ENCODE measurements at regions not wholly inside any gene's neighbourhood (a gene's known extent, or its start where the extent isn't known, plus 50 kb on each side); places are given as distances from the start of the nearest gene placed in this dataset.

DNA sequence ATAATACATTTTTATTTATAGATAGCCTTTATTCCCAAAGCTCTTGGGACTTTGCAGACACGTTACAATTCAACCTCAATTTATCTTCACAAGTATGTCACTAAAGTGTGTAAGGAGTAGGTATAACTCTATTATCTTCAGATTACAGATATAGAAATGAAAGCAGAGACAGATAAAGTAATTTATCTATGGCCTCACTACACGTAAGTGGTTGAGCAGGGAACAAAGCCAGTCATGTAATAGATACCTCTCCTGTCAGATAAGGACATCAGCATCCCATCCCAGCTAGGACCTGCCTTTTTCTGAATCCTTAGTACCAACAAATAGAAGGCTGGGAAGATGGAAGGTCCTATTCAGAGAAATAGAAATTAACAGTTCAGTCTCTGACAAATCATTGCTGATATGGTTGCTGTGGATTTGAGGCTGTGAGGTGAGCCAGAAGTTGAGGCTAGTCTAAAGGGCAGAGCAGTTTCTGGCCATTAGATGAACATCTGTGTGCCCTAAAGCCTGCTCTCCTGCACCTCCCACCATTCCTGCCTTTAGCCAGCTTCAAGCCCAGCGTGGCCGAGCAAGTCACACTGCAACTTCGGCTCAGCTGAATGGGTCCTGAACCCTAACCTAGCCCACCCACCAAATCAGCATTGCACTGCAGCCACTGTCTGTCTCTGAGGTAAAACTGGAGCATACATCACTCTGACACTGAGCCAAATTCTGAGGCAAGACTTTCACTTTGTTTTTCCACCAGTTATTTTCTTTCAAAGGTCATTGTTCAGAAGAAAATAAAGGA, 71.1 kb upstream of the PLEKHA5 start:
- TF ChIP-seq CEBPB (IDR thresholded peaks at IDR 0.05): no peak
- TF ChIP-seq FOXM1 (IDR thresholded peaks at IDR 0.05; ENCODE audit: borderline replicate concordance, low read depth): no peak
- no peak for TF ChIP-seq RAD21 (IDR thresholded peaks at IDR 0.05; ENCODE audit: low read depth)
- no peak for TF ChIP-seq YY1 (IDR thresholded peaks at IDR 0.05; ENCODE audit: low read depth)
- TF ChIP-seq, protein P1, sequence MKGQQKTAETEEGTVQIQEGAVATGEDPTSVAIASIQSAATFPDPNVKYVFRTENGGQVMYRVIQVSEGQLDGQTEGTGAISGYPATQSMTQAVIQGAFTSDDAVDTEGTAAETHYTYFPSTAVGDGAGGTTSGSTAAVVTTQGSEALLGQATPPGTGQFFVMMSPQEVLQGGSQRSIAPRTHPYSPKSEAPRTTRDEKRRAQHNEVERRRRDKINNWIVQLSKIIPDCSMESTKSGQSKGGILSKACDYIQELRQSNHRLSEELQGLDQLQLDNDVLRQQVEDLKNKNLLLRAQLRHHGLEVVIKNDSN (IDR thresholded peaks at IDR 0.05): no peak
- no peak for TF ChIP-seq TCF12 (IDR thresholded peaks at IDR 0.05; ENCODE audit: low read depth)
- TF ChIP-seq EGR1 (IDR thresholded peaks at IDR 0.05): no peak
- no peak for TF ChIP-seq CREB1 (IDR thresholded peaks at IDR 0.05; ENCODE audit: low read depth)

DNA sequence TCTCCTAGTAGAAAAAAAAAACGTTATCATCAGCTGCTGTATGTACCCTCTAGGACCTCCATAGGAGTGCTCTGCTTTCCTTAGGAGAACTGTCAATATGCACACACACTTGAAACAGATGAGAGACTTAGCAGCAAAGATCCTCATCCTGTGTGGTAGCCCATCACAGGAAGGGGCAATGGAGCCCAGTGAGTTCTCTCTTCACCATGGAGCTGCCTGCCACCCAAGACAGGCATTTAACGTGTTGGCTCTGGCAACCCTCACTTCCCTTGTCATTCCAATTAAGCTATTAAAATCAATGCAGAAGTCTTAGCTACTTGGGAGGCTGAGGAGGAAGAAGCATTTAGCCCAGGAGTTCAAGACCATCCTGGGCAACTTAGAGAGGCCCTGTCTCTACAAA, 64.8 kb upstream of the PLEKHA5 start:
- no peak for TF ChIP-seq EGR1 (IDR thresholded peaks at IDR 0.05)
- no peak for TF ChIP-seq NFIC (IDR thresholded peaks at IDR 0.05)
- TF ChIP-seq RAD21 (IDR thresholded peaks at IDR 0.05; ENCODE audit: low read depth): no peak

DNA sequence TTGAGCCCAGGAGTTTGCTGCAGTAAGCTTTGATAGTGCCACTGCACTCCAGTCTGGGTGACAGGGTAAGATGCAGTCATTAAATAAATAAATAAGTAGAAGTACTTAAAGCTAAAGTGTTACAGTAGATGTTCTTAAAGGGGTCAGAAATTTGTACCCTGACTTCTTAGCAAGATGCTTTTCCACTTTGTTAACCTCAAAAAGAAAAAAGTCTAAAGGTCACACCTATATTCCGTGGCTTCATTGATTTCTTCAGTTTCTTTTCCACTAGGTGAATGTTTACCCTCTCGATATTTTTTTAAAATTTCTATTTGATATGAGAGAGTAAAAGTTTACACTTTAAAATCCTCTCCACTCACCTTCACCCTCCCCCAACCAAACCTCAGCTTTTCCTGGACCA, 64.3 kb upstream of the PLEKHA5 start:
- TF ChIP-seq TCF12 (IDR thresholded peaks at IDR 0.05; ENCODE audit: low read depth) (no peak), TAF1 (IDR thresholded peaks at IDR 0.05; ENCODE audit: low read depth) (no peak), YY1 (IDR thresholded peaks at IDR 0.05; ENCODE audit: low read depth) (no peak), CEBPB (IDR thresholded peaks at IDR 0.05) (no peak), NFIC (IDR thresholded peaks at IDR 0.05) (no peak), FOXM1 (IDR thresholded peaks at IDR 0.05; ENCODE audit: borderline replicate concordance, low read depth) (no peak), MAX (IDR thresholded peaks at IDR 0.05) (no peak), EP300 (IDR thresholded peaks at IDR 0.05; ENCODE audit: borderline replicate concordance) (no peak), RAD21 (IDR thresholded peaks at IDR 0.05; ENCODE audit: low read depth) (no peak), EGR1 (IDR thresholded peaks at IDR 0.05) (no peak), ZBTB7A (IDR thresholded peaks at IDR 0.05; ENCODE audit: low read depth) (no peak), TEAD4 (IDR thresholded peaks at IDR 0.05) (no peak), CREB1 (IDR thresholded peaks at IDR 0.05; ENCODE audit: low read depth) (no peak)
- TF ChIP-seq, protein P2, sequence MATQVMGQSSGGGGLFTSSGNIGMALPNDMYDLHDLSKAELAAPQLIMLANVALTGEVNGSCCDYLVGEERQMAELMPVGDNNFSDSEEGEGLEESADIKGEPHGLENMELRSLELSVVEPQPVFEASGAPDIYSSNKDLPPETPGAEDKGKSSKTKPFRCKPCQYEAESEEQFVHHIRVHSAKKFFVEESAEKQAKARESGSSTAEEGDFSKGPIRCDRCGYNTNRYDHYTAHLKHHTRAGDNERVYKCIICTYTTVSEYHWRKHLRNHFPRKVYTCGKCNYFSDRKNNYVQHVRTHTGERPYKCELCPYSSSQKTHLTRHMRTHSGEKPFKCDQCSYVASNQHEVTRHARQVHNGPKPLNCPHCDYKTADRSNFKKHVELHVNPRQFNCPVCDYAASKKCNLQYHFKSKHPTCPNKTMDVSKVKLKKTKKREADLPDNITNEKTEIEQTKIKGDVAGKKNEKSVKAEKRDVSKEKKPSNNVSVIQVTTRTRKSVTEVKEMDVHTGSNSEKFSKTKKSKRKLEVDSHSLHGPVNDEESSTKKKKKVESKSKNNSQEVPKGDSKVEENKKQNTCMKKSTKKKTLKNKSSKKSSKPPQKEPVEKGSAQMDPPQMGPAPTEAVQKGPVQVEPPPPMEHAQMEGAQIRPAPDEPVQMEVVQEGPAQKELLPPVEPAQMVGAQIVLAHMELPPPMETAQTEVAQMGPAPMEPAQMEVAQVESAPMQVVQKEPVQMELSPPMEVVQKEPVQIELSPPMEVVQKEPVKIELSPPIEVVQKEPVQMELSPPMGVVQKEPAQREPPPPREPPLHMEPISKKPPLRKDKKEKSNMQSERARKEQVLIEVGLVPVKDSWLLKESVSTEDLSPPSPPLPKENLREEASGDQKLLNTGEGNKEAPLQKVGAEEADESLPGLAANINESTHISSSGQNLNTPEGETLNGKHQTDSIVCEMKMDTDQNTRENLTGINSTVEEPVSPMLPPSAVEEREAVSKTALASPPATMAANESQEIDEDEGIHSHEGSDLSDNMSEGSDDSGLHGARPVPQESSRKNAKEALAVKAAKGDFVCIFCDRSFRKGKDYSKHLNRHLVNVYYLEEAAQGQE (IDR thresholded peaks at IDR 0.05; ENCODE audit: low read depth): no peak
- TF ChIP-seq, protein P1 (IDR thresholded peaks at IDR 0.05): no peak

DNA sequence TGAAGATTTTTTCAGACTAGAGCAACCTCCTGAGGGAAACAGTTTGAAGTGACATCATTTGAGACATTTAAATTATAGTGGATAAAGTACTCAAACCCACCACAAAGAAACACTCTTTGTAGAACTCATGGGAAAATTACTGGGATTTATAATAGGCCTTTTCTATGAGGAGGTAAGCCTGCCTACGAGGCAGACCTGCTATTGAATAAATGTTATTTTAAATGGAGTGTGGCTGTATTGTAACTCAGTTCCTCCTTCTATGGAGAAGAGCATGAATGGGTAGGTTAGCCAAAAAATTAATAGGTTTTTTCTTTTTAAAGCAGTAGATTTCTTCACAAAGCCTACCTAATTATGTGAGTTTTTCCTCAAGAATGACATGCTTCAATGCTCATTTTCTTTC, 63.7 kb upstream of the PLEKHA5 start:
- TF ChIP-seq, protein P1 (IDR thresholded peaks at IDR 0.05): no peak
- TF ChIP-seq EP300 (IDR thresholded peaks at IDR 0.05; ENCODE audit: borderline replicate concordance) (no peak), TCF12 (IDR thresholded peaks at IDR 0.05; ENCODE audit: low read depth) (no peak), TAF1 (IDR thresholded peaks at IDR 0.05; ENCODE audit: low read depth) (no peak), EGR1 (IDR thresholded peaks at IDR 0.05) (no peak), NFIC (IDR thresholded peaks at IDR 0.05) (no peak), CREB1 (IDR thresholded peaks at IDR 0.05; ENCODE audit: low read depth) (no peak), YY1 (IDR thresholded peaks at IDR 0.05; ENCODE audit: low read depth) (no peak), RAD21 (IDR thresholded peaks at IDR 0.05; ENCODE audit: low read depth) (no peak), ZBTB7A (IDR thresholded peaks at IDR 0.05; ENCODE audit: low read depth) (no peak), MAX (IDR thresholded peaks at IDR 0.05) (no peak), CEBPB (IDR thresholded peaks at IDR 0.05) (no peak), TEAD4 (IDR thresholded peaks at IDR 0.05) (no peak), FOXM1 (IDR thresholded peaks at IDR 0.05; ENCODE audit: borderline replicate concordance, low read depth) (no peak)
- TF ChIP-seq, protein P2 (IDR thresholded peaks at IDR 0.05; ENCODE audit: low read depth): no peak

GRCh38 chr12:19066475-19067001, 63.0 kb upstream of the PLEKHA5 start:
- no peak for TF ChIP-seq ZBTB7A (IDR thresholded peaks at IDR 0.05; ENCODE audit: low read depth)
- no peak for TF ChIP-seq RAD21 (IDR thresholded peaks at IDR 0.05; ENCODE audit: low read depth)
